ENCODE measurements at regions not wholly inside any gene's neighbourhood (a gene's known extent, or its start where the extent isn't known, plus 50 kb on each side); places are given as distances from the start of the nearest gene placed in this dataset.
"Not testable (repeated sequence)": the region's sequence is repeated elsewhere in the genome, so short reads cannot be mapped to it uniquely, and the experiment has no call there.

- DNase-seq = no peak
Observed at GRCh38 chr5:142405023-142405422, 80.2 kb upstream of the SPRY4 start.

GRCh38 chr5:142404046-142404477 is 79.2 kb upstream of the SPRY4 start:
- peak; percentile 33 for DNase-seq

- peak; percentile 53 for DNase-seq
Observed at GRCh38 chr5:142403583-142403982, 78.8 kb upstream of the SPRY4 start.

- DNase-seq = no peak
Observed at GRCh38 chr5:142402752-142403318, 78.0 kb upstream of the SPRY4 start.

- DNase-seq = no peak
Observed at GRCh38 chr5:142400415-142400814, 75.6 kb upstream of the SPRY4 start.

- DNase-seq = no peak
Observed at GRCh38 chr5:142399891-142400290, 75.1 kb upstream of the SPRY4 start.

GRCh38 chr5:142398730-142399055 is 73.9 kb upstream of the SPRY4 start:
- no peak for DNase-seq

GRCh38 chr5:142398011-142398729 is 73.3 kb upstream of the SPRY4 start:
- not testable (repeated sequence) for DNase-seq

GRCh38 chr5:142397178-142397577 is 72.4 kb upstream of the SPRY4 start:
- DNase-seq = no peak

GRCh38 chr5:142396436-142397038 is 71.7 kb upstream of the SPRY4 start:
- DNase-seq = no peak

GRCh38 chr5:142395334-142395733 is 70.5 kb upstream of the SPRY4 start:
- DNase-seq = no peak

GRCh38 chr5:142391058-142391845 is 66.4 kb upstream of the SPRY4 start:
- DNase-seq = peak; percentile 36

GRCh38 chr5:142390334-142390733 is 65.5 kb upstream of the SPRY4 start:
- peak; percentile 48 for DNase-seq

- DNase-seq = no peak
Observed at GRCh38 chr5:142388696-142389095, 63.9 kb upstream of the SPRY4 start.

GRCh38 chr5:142387024-142387682 is 62.3 kb upstream of the SPRY4 start:
- DNase-seq = no peak

GRCh38 chr5:142386137-142387023 is 61.6 kb upstream of the SPRY4 start:
- DNase-seq = no peak

GRCh38 chr5:142385194-142385593 is 60.4 kb upstream of the SPRY4 start:
- DNase-seq = no peak

GRCh38 chr5:142384014-142384413 is 59.2 kb upstream of the SPRY4 start:
- DNase-seq = no peak

- no peak for DNase-seq
Observed at GRCh38 chr5:142382186-142382585, 57.4 kb upstream of the SPRY4 start.

- no peak for DNase-seq
Observed at GRCh38 chr5:142378737-142379634, 54.2 kb upstream of the SPRY4 start.
